HepG2 (cell line): ENCODE measurements at regions not wholly inside any gene's neighbourhood (a gene's known extent, or its start where the extent isn't known, plus 50 kb on each side); places are given as distances from the start of the nearest gene placed in this dataset.

Source experiments
- BRD4 ChIP-seq: sonication (generic); formaldehyde crosslinking; IDR thresholded peaks from 2 replicates; pipeline ENCODE4 v1.4.0; 2020; ENCODE audit warnings: missing genetic modification reagents
- FOXM1 ChIP-seq: sonication (generic); formaldehyde crosslinking; IDR thresholded peaks from 2 replicates; pipeline ENCODE4 v1.5.0; 2020; ENCODE audit warnings: missing genetic modification reagents
- ZNF121 ChIP-seq: sonication (generic); formaldehyde crosslinking; IDR thresholded peaks from 2 replicates; pipeline ENCODE4 v1.5.0; 2020; ENCODE audit warnings: mild to moderate bottlenecking, missing genetic modification reagents
- ZNF335 ChIP-seq: sonication (generic); formaldehyde crosslinking; IDR thresholded peaks from 2 replicates; pipeline ENCODE4 v1.4.0; 2020; ENCODE audit warnings: missing genetic modification reagents

- TF ChIP-seq ZNF335 (CRISPR knock-in tag) (no peak), ZNF121 (CRISPR knock-in tag) (no peak), FOXM1 (CRISPR knock-in tag) (no peak), BRD4 (CRISPR knock-in tag) (no peak)
These were observed 442.8 kb downstream of the COG6 start for GRCh38 chr13:40098246-40098645.
